ENCODE measurements at regions not wholly inside any gene's neighbourhood (a gene's known extent, or its start where the extent isn't known, plus 50 kb on each side); places are given as distances from the start of the nearest gene placed in this dataset.

DNA sequence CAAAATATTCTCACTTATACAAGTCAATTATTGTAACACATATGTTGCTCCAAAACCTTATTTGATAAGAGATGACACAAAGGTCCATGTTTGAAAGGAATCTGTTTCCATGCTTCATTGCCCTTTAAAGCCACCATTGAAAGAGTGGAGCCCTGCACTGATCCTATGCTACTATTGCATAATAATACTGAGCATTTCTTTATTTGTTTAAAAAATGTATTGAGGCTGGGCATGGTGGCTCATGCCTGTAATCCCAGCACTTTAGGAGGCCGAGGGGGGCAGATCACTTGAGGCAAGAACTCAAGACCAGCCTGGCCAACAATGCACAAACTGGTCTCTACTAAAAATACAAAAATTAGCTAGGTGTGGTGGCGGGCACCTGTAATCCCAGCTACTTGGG lies 178.8 kb upstream of the STARD13 start:
- intact Hi-C loops (cut with micrococcal nuclease; ENCODE audit: unreplicated experiment): no loop called here
- CTCF ChIA-PET: no interaction called here
- BruUV-seq (replicated peaks): no TSS peak

DNA sequence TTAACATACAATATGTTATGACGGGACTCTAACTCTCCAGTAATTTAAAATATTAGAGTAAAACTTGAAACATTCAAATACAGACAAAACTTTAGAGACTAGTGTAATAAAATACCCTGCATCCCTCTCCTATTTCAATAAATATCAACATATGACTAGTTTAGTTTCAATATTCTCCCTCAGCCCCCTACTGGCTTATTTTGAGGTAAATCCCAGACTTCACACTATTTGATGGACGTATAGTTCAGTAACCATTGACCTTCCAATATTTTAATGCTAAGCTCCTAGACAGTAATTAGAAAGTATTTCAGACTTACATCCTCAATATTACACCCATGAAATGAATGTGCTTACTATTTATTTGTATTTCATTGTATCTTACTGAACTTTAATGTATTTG lies 180.7 kb upstream of the STARD13 start:
- ATAC-seq (no peak), DNase-seq (ENCODE audit: low read depth, low spot score) (no peak)
- Histone ChIP-seq H3K4me3 (ENCODE audit: low read depth in 2 of 2, low read length in 2 of 2) (no peak overlapping the region), H3K9me3 (ENCODE audit: control insufficient read depth, insufficient read depth, low read depth, low read length) (no peaks in the 10 kb centered on the region), H3K27me3 (ENCODE audit: control insufficient read depth, insufficient read depth, low read length) (no peaks in the 10 kb centered on the region), H3K27ac (ENCODE audit: low read length) (no peak overlapping the region), H3K4me1 (ENCODE audit: control insufficient read depth, insufficient read depth, low read length) (no peaks in the 10 kb centered on the region), H3K36me3 (ENCODE audit: control insufficient read depth, insufficient read depth, low read length) (no peaks in the 10 kb centered on the region)
- POLR2A ChIA-PET: no interaction called here
- in situ Hi-C loops (cut with HindIII; ENCODE audit: low pct_unique_long_range_greater_than_20kb, low sequenced_read_pairs) (no loop called here), intact Hi-C loops (cut with micrococcal nuclease; ENCODE audit: unreplicated experiment) (no loop called here)
- BruUV-seq (replicated peaks): no TSS peak
- no peak for TF ChIP-seq TCF7L2 (IDR thresholded peaks at IDR 0.05; ENCODE audit: low read depth, low read length)
- CTCF ChIA-PET: no interaction called here

More for the DNA sequence above, 178.8 kb upstream of the STARD13 start:
- POLR2A ChIA-PET: no interaction called here
- DNase-seq (ENCODE audit: low read depth, low spot score): no peak
- in situ Hi-C loops (cut with HindIII; ENCODE audit: low pct_unique_long_range_greater_than_20kb, low sequenced_read_pairs): no loop called here
- no peaks in the 10 kb centered on the region for H3K9me3 ChIP-seq (ENCODE audit: control insufficient read depth, insufficient read depth, low read depth, low read length)
- no peak overlapping the region for H3K27ac ChIP-seq (ENCODE audit: low read length)
- H3K27me3 ChIP-seq (ENCODE audit: control insufficient read depth, insufficient read depth, low read length): no peaks in the 10 kb centered on the region
- H3K36me3 ChIP-seq (ENCODE audit: control insufficient read depth, insufficient read depth, low read length): no peaks in the 10 kb centered on the region
- no peak overlapping the region for H3K4me3 ChIP-seq (ENCODE audit: low read depth in 2 of 2, low read length in 2 of 2)
- H3K4me1 ChIP-seq (ENCODE audit: control insufficient read depth, insufficient read depth, low read length): no peaks in the 10 kb centered on the region
- TF ChIP-seq POLR2AphosphoS5 (IDR thresholded peaks at IDR 0.05; ENCODE audit: low read depth, low read length) (no peak), TCF7L2 (IDR thresholded peaks at IDR 0.05; ENCODE audit: low read depth, low read length) (no peak), SIN3A (IDR thresholded peaks at IDR 0.05; ENCODE audit: borderline replicate concordance, insufficient read depth, low read depth, low read length) (no peak)
- TF ChIP-seq, protein P1, sequence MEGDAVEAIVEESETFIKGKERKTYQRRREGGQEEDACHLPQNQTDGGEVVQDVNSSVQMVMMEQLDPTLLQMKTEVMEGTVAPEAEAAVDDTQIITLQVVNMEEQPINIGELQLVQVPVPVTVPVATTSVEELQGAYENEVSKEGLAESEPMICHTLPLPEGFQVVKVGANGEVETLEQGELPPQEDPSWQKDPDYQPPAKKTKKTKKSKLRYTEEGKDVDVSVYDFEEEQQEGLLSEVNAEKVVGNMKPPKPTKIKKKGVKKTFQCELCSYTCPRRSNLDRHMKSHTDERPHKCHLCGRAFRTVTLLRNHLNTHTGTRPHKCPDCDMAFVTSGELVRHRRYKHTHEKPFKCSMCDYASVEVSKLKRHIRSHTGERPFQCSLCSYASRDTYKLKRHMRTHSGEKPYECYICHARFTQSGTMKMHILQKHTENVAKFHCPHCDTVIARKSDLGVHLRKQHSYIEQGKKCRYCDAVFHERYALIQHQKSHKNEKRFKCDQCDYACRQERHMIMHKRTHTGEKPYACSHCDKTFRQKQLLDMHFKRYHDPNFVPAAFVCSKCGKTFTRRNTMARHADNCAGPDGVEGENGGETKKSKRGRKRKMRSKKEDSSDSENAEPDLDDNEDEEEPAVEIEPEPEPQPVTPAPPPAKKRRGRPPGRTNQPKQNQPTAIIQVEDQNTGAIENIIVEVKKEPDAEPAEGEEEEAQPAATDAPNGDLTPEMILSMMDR (IDR thresholded peaks at IDR 0.05): no peak
- TF ChIP-seq, protein P2, sequence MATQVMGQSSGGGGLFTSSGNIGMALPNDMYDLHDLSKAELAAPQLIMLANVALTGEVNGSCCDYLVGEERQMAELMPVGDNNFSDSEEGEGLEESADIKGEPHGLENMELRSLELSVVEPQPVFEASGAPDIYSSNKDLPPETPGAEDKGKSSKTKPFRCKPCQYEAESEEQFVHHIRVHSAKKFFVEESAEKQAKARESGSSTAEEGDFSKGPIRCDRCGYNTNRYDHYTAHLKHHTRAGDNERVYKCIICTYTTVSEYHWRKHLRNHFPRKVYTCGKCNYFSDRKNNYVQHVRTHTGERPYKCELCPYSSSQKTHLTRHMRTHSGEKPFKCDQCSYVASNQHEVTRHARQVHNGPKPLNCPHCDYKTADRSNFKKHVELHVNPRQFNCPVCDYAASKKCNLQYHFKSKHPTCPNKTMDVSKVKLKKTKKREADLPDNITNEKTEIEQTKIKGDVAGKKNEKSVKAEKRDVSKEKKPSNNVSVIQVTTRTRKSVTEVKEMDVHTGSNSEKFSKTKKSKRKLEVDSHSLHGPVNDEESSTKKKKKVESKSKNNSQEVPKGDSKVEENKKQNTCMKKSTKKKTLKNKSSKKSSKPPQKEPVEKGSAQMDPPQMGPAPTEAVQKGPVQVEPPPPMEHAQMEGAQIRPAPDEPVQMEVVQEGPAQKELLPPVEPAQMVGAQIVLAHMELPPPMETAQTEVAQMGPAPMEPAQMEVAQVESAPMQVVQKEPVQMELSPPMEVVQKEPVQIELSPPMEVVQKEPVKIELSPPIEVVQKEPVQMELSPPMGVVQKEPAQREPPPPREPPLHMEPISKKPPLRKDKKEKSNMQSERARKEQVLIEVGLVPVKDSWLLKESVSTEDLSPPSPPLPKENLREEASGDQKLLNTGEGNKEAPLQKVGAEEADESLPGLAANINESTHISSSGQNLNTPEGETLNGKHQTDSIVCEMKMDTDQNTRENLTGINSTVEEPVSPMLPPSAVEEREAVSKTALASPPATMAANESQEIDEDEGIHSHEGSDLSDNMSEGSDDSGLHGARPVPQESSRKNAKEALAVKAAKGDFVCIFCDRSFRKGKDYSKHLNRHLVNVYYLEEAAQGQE (IDR thresholded peaks at IDR 0.05; ENCODE audit: insufficient read depth in 1 of 2, low read depth in 2 of 2, low read length in 1 of 2): no peak
- no peak for ATAC-seq

DNA sequence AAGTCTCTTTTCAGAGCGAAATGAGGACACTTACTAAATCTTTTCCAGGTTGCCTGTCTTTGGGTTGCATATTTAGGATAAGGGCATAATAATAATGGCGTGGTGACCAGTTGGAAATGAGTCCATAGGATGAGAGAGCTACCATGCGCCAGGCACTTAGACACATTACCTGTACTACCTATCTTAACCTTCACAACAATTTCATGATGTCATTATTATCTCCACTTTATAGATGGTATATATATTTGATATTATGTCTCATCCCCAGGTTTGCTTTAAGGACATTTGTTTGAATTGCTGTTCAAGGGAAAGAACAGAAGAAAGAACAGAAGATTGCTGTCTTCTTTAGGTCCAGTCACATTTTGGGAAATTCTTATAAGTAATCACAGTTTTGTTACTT lies 182.0 kb upstream of the STARD13 start:
- ATAC-seq (no peak), DNase-seq (ENCODE audit: low read depth, low spot score) (no peak)
- TF ChIP-seq, protein P2 (IDR thresholded peaks at IDR 0.05; ENCODE audit: insufficient read depth in 1 of 2, low read depth in 2 of 2, low read length in 1 of 2): no peak
- in situ Hi-C loops (cut with HindIII; ENCODE audit: low pct_unique_long_range_greater_than_20kb, low sequenced_read_pairs) (no loop called here), intact Hi-C loops (cut with micrococcal nuclease; ENCODE audit: unreplicated experiment) (no loop called here)
- H3K36me3 ChIP-seq (ENCODE audit: control insufficient read depth, insufficient read depth, low read length): no peaks in the 10 kb centered on the region
- BruUV-seq (replicated peaks): no TSS peak
- H3K27ac ChIP-seq (ENCODE audit: low read length): no peak overlapping the region
- no peaks in the 10 kb centered on the region for H3K4me1 ChIP-seq (ENCODE audit: control insufficient read depth, insufficient read depth, low read length)
- POLR2A ChIA-PET: no interaction called here
- CTCF ChIA-PET: no interaction called here
- H3K27me3 ChIP-seq (ENCODE audit: control insufficient read depth, insufficient read depth, low read length): no peaks in the 10 kb centered on the region
- no peaks in the 10 kb centered on the region for H3K9me3 ChIP-seq (ENCODE audit: control insufficient read depth, insufficient read depth, low read depth, low read length)
- H3K4me3 ChIP-seq (ENCODE audit: low read depth in 2 of 2, low read length in 2 of 2): no peak overlapping the region

Data from Panc1 (cell line).